Upper lobe of left lung (tissue), 6 donors: ENCODE measurements at regions not wholly inside any gene's neighbourhood (a gene's known extent, or its start where the extent isn't known, plus 50 kb on each side); places are given as distances from the start of the nearest gene placed in this dataset.

ENCODE experiments used
- ATAC-seq, 2 donors: fragments of 200-7000 bp; cut with Tn5 transposase; one replicate each; pipeline ENCODE4 v1.9.1; 2022; ENCODE audit warnings: mild to moderate bottlenecking in 2 of 2, moderate library complexity in 2 of 2; ENCODE audit not compliant: low FRiP score in 2 of 2
- DNase-seq, 2 donors: peaks; one replicate each; pipeline ENCODE4 v3.0.0-alpha.2; 2019 to 2020
- H3K27ac ChIP-seq, 4 donors: fragments of 200-600 bp; sonication (generic); one replicate each; pipeline ENCODE4 v1.5.1; 2016 to 2019
- H3K27me3 ChIP-seq, 4 donors: fragments of 200-600 bp; sonication (generic); one replicate each; pipeline ENCODE4 v1.5.1; 2017 to 2019
- H3K36me3 ChIP-seq, 4 donors: fragments of 200-600 bp; sonication (generic); one replicate each; pipeline ENCODE4 v1.5.1; 2016 to 2019
- H3K4me1 ChIP-seq, 4 donors: fragments of 200-600 bp; sonication (generic); one replicate each; pipeline ENCODE4 v1.5.1; 2018 to 2019
- H3K4me3 ChIP-seq, 4 donors: fragments of 200-600 bp; sonication (generic); one replicate each; pipeline ENCODE4 v1.5.1; 2017 to 2019; ENCODE audit warnings: mild to moderate bottlenecking in 2 of 4, moderate library complexity in 1 of 4
- H3K9me3 ChIP-seq, 4 donors: fragments of 200-600 bp; sonication (generic); one replicate each; pipeline ENCODE4 v1.5.1; 2018 to 2019
- CTCF ChIP-seq, 6 experiments: fragments of 450-650 bp in 4 of 6; fragments of 200-600 bp in 2 of 6; sonication (generic) in 2 of 6; IDR thresholded peaks; one replicate each; pipeline ENCODE4 v1.5.1; 2016 to 2019; ENCODE audit warnings: antibody characterized with exemption in 6 of 6
- EP300 ChIP-seq, 4 donors: sonication (generic); formaldehyde crosslinking; IDR thresholded peaks; one replicate each; pipeline ENCODE4 v1.5.1; 2017; ENCODE audit warnings: antibody characterized with exemption in 4 of 4, control low read depth in 2 of 4
- POLR2A ChIP-seq, 4 donors: fragments of 450-650 bp; IDR thresholded peaks; one replicate each; pipeline ENCODE4 v1.5.1; 2016 to 2017; ENCODE audit warnings: antibody characterized with exemption in 4 of 4, mild to moderate bottlenecking in 2 of 4
- POLR2AphosphoS5 ChIP-seq, 2 donors: sonication (generic); formaldehyde crosslinking; IDR thresholded peaks; one replicate each; pipeline ENCODE4 v1.5.1; 2017; ENCODE audit warnings: antibody characterized with exemption in 2 of 2
- WGBS, 2 donors: methylation state at CpG; one replicate each; pipeline ENCODE4 v1.1.5; 2017 to 2018; 5-methylcytosine and 5-hydroxymethylcytosine counted together
- donor health status: DM: no; HTN: no; CAD: no; lungs with moderate emphysema.
- donor health status: DM: no; HTN: yes; CAD: no; lungs with severe emphysema.

- 88 to 94% methylated on average over 2 of the region's 2 CpGs for WGBS, 2 donors
- no peak overlapping the region for H3K27ac ChIP-seq
Measured at GRCh38 chr16:64035337-64035736, 1086.5 kb downstream of the CDH11 start.

GRCh38 chr16:64019339-64019738, 1102.5 kb downstream of the CDH11 start:
- DNase-seq (no peak), ATAC-seq (no peak)
- TF ChIP-seq CTCF (IDR thresholded peaks at IDR 0.05) (no peak), EP300 (IDR thresholded peaks at IDR 0.05) (no peak), POLR2AphosphoS5 (IDR thresholded peaks at IDR 0.05) (no peak), POLR2A (IDR thresholded peaks at IDR 0.05) (no peak)
- H3K36me3 ChIP-seq = no peaks in the 10 kb centered on the region
- WGBS, 2 donors = 76 to 83% methylated on average over 3 of the region's 3 CpGs
- H3K27ac ChIP-seq = no peak overlapping the region
- H3K4me3 ChIP-seq = no peak overlapping the region
- no peaks in the 10 kb centered on the region for H3K9me3 ChIP-seq
- H3K27me3 ChIP-seq = no peaks in the 10 kb centered on the region
- H3K4me1 ChIP-seq = no peaks in the 10 kb centered on the region

More at GRCh38 chr16:64035337-64035736, 1086.5 kb downstream of the CDH11 start:
- Histone ChIP-seq H3K36me3 (no peaks in the 10 kb centered on the region), H3K9me3 (no peaks in the 10 kb centered on the region), H3K4me1 (no peaks in the 10 kb centered on the region), H3K4me3 (no peak overlapping the region), H3K27me3 (no peaks in the 10 kb centered on the region)
- TF ChIP-seq POLR2AphosphoS5 (IDR thresholded peaks at IDR 0.05) (no peak), EP300 (IDR thresholded peaks at IDR 0.05) (no peak), CTCF (IDR thresholded peaks at IDR 0.05) (no peak), POLR2A (IDR thresholded peaks at IDR 0.05) (no peak)
- DNase-seq (no peak), ATAC-seq (no peak)

GRCh38 chr16:64017796-64018195, 1104.1 kb downstream of the CDH11 start:
- H3K9me3 ChIP-seq = no peaks in the 10 kb centered on the region
- no peak for TF ChIP-seq POLR2A (IDR thresholded peaks at IDR 0.05)
- no peak for TF ChIP-seq CTCF (IDR thresholded peaks at IDR 0.05)
- TF ChIP-seq EP300 (IDR thresholded peaks at IDR 0.05) = no peak
- no peak overlapping the region for H3K4me3 ChIP-seq
- H3K27ac ChIP-seq = no peak overlapping the region
- DNase-seq = no peak
- no peaks in the 10 kb centered on the region for H3K27me3 ChIP-seq
- H3K4me1 ChIP-seq = no peaks in the 10 kb centered on the region
- ATAC-seq = no peak
- 18 to 29% methylated on average over 1 of the region's 1 CpG for WGBS, 2 donors
- no peaks in the 10 kb centered on the region for H3K36me3 ChIP-seq

- no peaks in the 10 kb centered on the region for H3K27me3 ChIP-seq
- no peak for TF ChIP-seq CTCF (IDR thresholded peaks at IDR 0.05)
- no peak for TF ChIP-seq EP300 (IDR thresholded peaks at IDR 0.05)
- no peak for TF ChIP-seq POLR2AphosphoS5 (IDR thresholded peaks at IDR 0.05)
- TF ChIP-seq POLR2A (IDR thresholded peaks at IDR 0.05) = no peak
- DNase-seq (no peak), ATAC-seq (no peak)
- no peaks in the 10 kb centered on the region for H3K9me3 ChIP-seq
- H3K27ac ChIP-seq = no peak overlapping the region
- H3K36me3 ChIP-seq = no peaks in the 10 kb centered on the region
- no peak overlapping the region for H3K4me3 ChIP-seq
- WGBS, 2 donors = 71 to 85% methylated on average over 1 of the region's 1 CpG
- no peaks in the 10 kb centered on the region for H3K4me1 ChIP-seq
Measured at GRCh38 chr16:64013856-64014255, 1108.0 kb downstream of the CDH11 start.

GRCh38 chr16:64012166-64012565, 1109.7 kb downstream of the CDH11 start:
- ATAC-seq (no peak), DNase-seq (no peak)
- no peaks in the 10 kb centered on the region for H3K4me1 ChIP-seq
- no peaks in the 10 kb centered on the region for H3K27me3 ChIP-seq
- WGBS, 2 donors = 75 to 85% methylated on average over 2 of the region's 2 CpGs
- no peaks in the 10 kb centered on the region for H3K36me3 ChIP-seq
- no peak overlapping the region for H3K27ac ChIP-seq
- no peak overlapping the region for H3K4me3 ChIP-seq
- TF ChIP-seq CTCF (IDR thresholded peaks at IDR 0.05) (no peak), EP300 (IDR thresholded peaks at IDR 0.05) (no peak), POLR2A (IDR thresholded peaks at IDR 0.05) (no peak), POLR2AphosphoS5 (IDR thresholded peaks at IDR 0.05) (no peak)
- H3K9me3 ChIP-seq = no peaks in the 10 kb centered on the region
